IMR-90 (cell line): ENCODE measurements at regions not wholly inside any gene's neighbourhood (a gene's known extent, or its start where the extent isn't known, plus 50 kb on each side); places are given as distances from the start of the nearest gene placed in this dataset.
A peak's percentile ranks its signal among the peaks of the same experiment; 100 is the strongest.

Source experiments
- ATAC-seq: fragments of 200-7000 bp; cut with Tn5 transposase; 2 replicates; pipeline ENCODE4 v1.9.1; 2020; ENCODE audit warnings: low read depth, mild to moderate bottlenecking, moderate library complexity
- BruUV-seq: library from RNA; stranded (reverse); fragments of 400-500 nt; replicated peaks from 2 replicates; lab custom pipeline; 2021; lab: Mats Ljungman, UMichigan
- CTCF ChIA-PET: fragments of 300-600 bp; formaldehyde crosslinking; extraction: SDS; loops from one replicate; lab custom pipeline; 2021; ENCODE audit warnings: antibody characterized with exemption; lab: Yijun Ruan, JAX
- POLR2A ChIA-PET: fragments of 300-600 bp; sonication (Branson Sonifier 250); formaldehyde crosslinking; loops from one replicate; lab custom pipeline; 2022; ENCODE audit warnings: antibody characterized with exemption; ENCODE audit not compliant: unreplicated experiment; lab: Charles Lee
- DNase-seq: peaks from one replicate; pipeline ENCODE4 v3.0.0; 2013
- H2AFZ ChIP-seq: replicated peaks from 2 replicates; pipeline ENCODE3; 2013; ENCODE audit warnings: low read length, mild to moderate bottlenecking; ENCODE audit not compliant: poor library complexity
- H2AK5ac ChIP-seq: 2 replicates; pipeline ENCODE4 v1.6.1; 2013; ENCODE audit warnings: low read depth, low read length, inconsistent platforms
- H2AK9ac ChIP-seq: replicated peaks from 2 replicates; pipeline ENCODE3; 2013; ENCODE audit warnings: mild to moderate bottlenecking, low read depth, low read length, moderate library complexity; ENCODE audit not compliant: poor library complexity
- H2BK120ac ChIP-seq: 2 replicates; pipeline ENCODE4 v1.6.1; 2013; ENCODE audit warnings: low read depth, low read length, inconsistent platforms
- H2BK15ac ChIP-seq: 3 replicates; pipeline ENCODE4 v1.6.1; 2013; ENCODE audit warnings: low read depth, low read length, inconsistent platforms
- H2BK20ac ChIP-seq: 2 replicates; pipeline ENCODE4 v1.6.1; 2013; ENCODE audit warnings: low read depth, mild to moderate bottlenecking, inconsistent platforms, low read length, moderate library complexity
- H2BK5ac ChIP-seq: 2 replicates; pipeline ENCODE4 v1.6.1; 2013; ENCODE audit warnings: mild to moderate bottlenecking, low read depth, low read length, inconsistent platforms; ENCODE audit not compliant: poor library complexity, severe bottlenecking
- H3K14ac ChIP-seq: replicated peaks from 2 replicates; pipeline ENCODE4 v1.6.1; 2013; ENCODE audit warnings: low read depth, low read length, inconsistent platforms
- H3K18ac ChIP-seq: 2 replicates; pipeline ENCODE4 v1.6.1; 2013; ENCODE audit warnings: low read depth, low read length, control low read depth
- H3K23ac ChIP-seq: 2 replicates; pipeline ENCODE4 v1.6.1; 2013; ENCODE audit warnings: low read depth, low read length, inconsistent platforms
- H3K27ac ChIP-seq: 2 replicates; pipeline ENCODE4 v1.5.1; 2013; ENCODE audit warnings: mild to moderate bottlenecking, control low read depth, low read length; ENCODE audit not compliant: insufficient read depth
- H3K27me3 ChIP-seq: 2 replicates; pipeline ENCODE4 v1.6.1; 2013; ENCODE audit warnings: low read length; ENCODE audit not compliant: control insufficient read depth, insufficient read depth
- H3K36me3 ChIP-seq: 2 replicates; pipeline ENCODE4 v1.6.1; 2013; ENCODE audit warnings: low read length, mixed read lengths; ENCODE audit not compliant: control insufficient read depth, insufficient read depth
- H3K4ac ChIP-seq: 2 replicates; pipeline ENCODE4 v1.6.1; 2013; ENCODE audit warnings: low read depth, low read length, inconsistent platforms
- H3K4me1 ChIP-seq: 2 replicates; pipeline ENCODE4 v1.6.1; 2013; ENCODE audit warnings: low read length, mixed read lengths; ENCODE audit not compliant: control insufficient read depth, insufficient read depth
- H3K4me2 ChIP-seq: 2 replicates; pipeline ENCODE4 v1.6.1; 2013; ENCODE audit warnings: low read depth, mild to moderate bottlenecking, control low read depth, low read length, moderate library complexity
- H3K4me3 ChIP-seq: 2 replicates; pipeline ENCODE4 v1.5.1; 2013; ENCODE audit warnings: low read depth, mild to moderate bottlenecking, control low read depth, low read length, moderate library complexity; ENCODE audit not compliant: insufficient read depth
- H3K56ac ChIP-seq: 2 replicates; pipeline ENCODE4 v1.6.1; 2013; ENCODE audit warnings: low read length, inconsistent platforms; ENCODE audit not compliant: insufficient read depth; ENCODE audit errors: extremely low read depth
- H3K79me1 ChIP-seq, 2 experiments: 2 replicates each; pipeline ENCODE4 v1.6.1; 2013; ENCODE audit warnings: low read length in 2 of 2, inconsistent platforms in 1 of 2, low read depth in 1 of 2
- H3K9ac ChIP-seq: 2 replicates; pipeline ENCODE4 v1.6.1; 2013; ENCODE audit warnings: low read depth, low read length, control low read depth
- H3K9me1 ChIP-seq: 2 replicates; pipeline ENCODE4 v1.6.1; 2013; ENCODE audit warnings: low read length, inconsistent platforms; ENCODE audit not compliant: insufficient read depth
- H3K9me3 ChIP-seq: 2 replicates; pipeline ENCODE4 v1.6.1; 2013; ENCODE audit warnings: low read length; ENCODE audit not compliant: control insufficient read depth, insufficient read depth
- H4K20me1 ChIP-seq: 2 replicates; pipeline ENCODE4 v1.6.1; 2013; ENCODE audit warnings: low read length, inconsistent platforms; ENCODE audit not compliant: insufficient read depth
- H4K5ac ChIP-seq: 2 replicates; pipeline ENCODE4 v1.6.1; 2013; ENCODE audit warnings: mild to moderate bottlenecking, low read depth, low read length, control low read depth
- H4K8ac ChIP-seq, 2 experiments: 2 replicates each; pipeline ENCODE4 v1.6.1; 2013; ENCODE audit warnings: low read depth in 2 of 2, low read length in 2 of 2, control low read depth in 1 of 2, inconsistent platforms in 1 of 2
- H4K91ac ChIP-seq: 2 replicates; pipeline ENCODE4 v1.6.1; 2013; ENCODE audit warnings: low read depth, low read length, inconsistent platforms; ENCODE audit not compliant: insufficient read depth
- CEBPB ChIP-seq: IDR thresholded peaks from 2 replicates; pipeline ENCODE4 v1.6.1; 2012; ENCODE audit warnings: low read depth, low read length, improper control_type of control experiment
- FOS ChIP-seq: fragments of 150-350 bp; IDR thresholded peaks from 2 replicates; pipeline ENCODE4 v1.6.1; 2016; ENCODE audit warnings: low read depth, low read length
- MAFK ChIP-seq: IDR thresholded peaks from 2 replicates; pipeline ENCODE4 v1.6.1; 2012; ENCODE audit warnings: low read depth, low read length, improper control_type of control experiment
- WGBS, 2 experiments: methylation state at CpG; one replicate each; pipeline versions ENCODE4 v1.1.5 to v1.1.7; 2013; ENCODE audit warnings: missing lambda C conversion rate in 2 of 2; ENCODE audit not compliant: insufficient read length in 1 of 2; ENCODE audit errors: extremely low coverage in 2 of 2; 5-methylcytosine and 5-hydroxymethylcytosine counted together
- dilution Hi-C: fragments of 300-500 bp; cut with HindIII; formaldehyde crosslinking; loops from one replicate; pipeline ENCODE4 v1.14.3; 2018; ENCODE audit warnings: low sequenced_read_pairs; ENCODE audit not compliant: unreplicated experiment
- in situ Hi-C: fragments of 300-500 bp; cut with MboI; formaldehyde crosslinking; loops from 3 replicates; pipeline ENCODE4 v1.14.3; 2019; ENCODE audit warnings: low sequenced_read_pairs, inconsistent platforms, mixed read lengths
- intact Hi-C: fragments of 100-400 bp; cut with micrococcal nuclease; formaldehyde crosslinking; loops from 2 replicates; pipeline ENCODE4 v1.10.0; 2022

GRCh38 chr3:110789315-110789714, 282.3 kb upstream of the NECTIN3 start:
- Histone ChIP-seq H3K27ac (no peak overlapping the region; the same call in 1 of the 2 replicates), H3K4me1 (peaks cover 7% of the 10 kb centered on the region), H3K79me1 (no peaks in the 10 kb centered on the region), H3K14ac (peak overlapping the region; percentile 75), H3K4me2 (peak overlapping the region; percentile 49; the same call in 1 of the 2 replicates), H2AFZ (no peak overlapping the region), H4K20me1 (no peaks in the 10 kb centered on the region), H2BK15ac (peak overlapping the region; percentile 72; the same call in 1 of the 3 replicates), H4K8ac (peak overlapping the region; percentile 22 to 96; a peak in 2 of 4 replicates), H3K9me1 (0 out of 2 replicates have a peak, but pooled peaks cover 3% of the 10 kb centered on the region), H3K4me3 (no peak overlapping the region), H3K36me3 (no peaks in the 10 kb centered on the region), H2BK20ac (peak overlapping the region; percentile 88; the same call in 1 of the 2 replicates), H3K23ac (peak overlapping the region; percentile 72; the same call in 1 of the 2 replicates), H3K4ac (peak overlapping the region; percentile 82; the same call in 1 of the 2 replicates), H2AK5ac (no peak overlapping the region), H3K18ac (peak overlapping the region; percentile 76; the same call in 1 of the 2 replicates), H4K5ac (peak overlapping the region; percentile 39; the same call in 1 of the 2 replicates), H3K56ac (no peak overlapping the region), H2AK9ac (no peak overlapping the region), H3K9ac (no peak overlapping the region), H3K27me3 (no peaks in the 10 kb centered on the region), H4K91ac (0 out of 2 replicates have a peak overlapping the region, but pooled peaks have one; percentile 62), H3K9me3 (peaks cover 3% of the 10 kb centered on the region; the same call in 1 of the 2 replicates), H2BK120ac (peak overlapping the region; percentile 90), H2BK5ac (peak overlapping the region; percentile 97)
- intact Hi-C loops (no loop called here), dilution Hi-C loops (no loop called here), in situ Hi-C loops (no loop called here)
- no TSS peak for BruUV-seq
- DNase-seq (peak; percentile 84), ATAC-seq (peak; percentile 84)
- ChIA-PET CTCF (interaction anchor here (0.8 to 1.5 kb wide), 2 partner anchors 11 to 15 kb away, joined by 4 read pairs; no protein-coding TSS in a partner anchor), POLR2A (interaction anchor here (1.1 kb wide), 1 partner anchor 374 kb away, joined by 3 read pairs; no protein-coding TSS in a partner anchor)
- no CpG with 5 or more reads among the region's 2 CpGs for WGBS, 2 experiments
- no peak for TF ChIP-seq MAFK
- TF ChIP-seq FOS: peak; percentile 67; the same call in 1 of the 2 replicates
- 0 out of 2 replicates have a peak, but pooled peaks have one; percentile 27 for TF ChIP-seq CEBPB
